ENCODE measurements at regions not wholly inside any gene's neighbourhood (a gene's known extent, or its start where the extent isn't known, plus 50 kb on each side); places are given as distances from the start of the nearest gene placed in this dataset.

DNA sequence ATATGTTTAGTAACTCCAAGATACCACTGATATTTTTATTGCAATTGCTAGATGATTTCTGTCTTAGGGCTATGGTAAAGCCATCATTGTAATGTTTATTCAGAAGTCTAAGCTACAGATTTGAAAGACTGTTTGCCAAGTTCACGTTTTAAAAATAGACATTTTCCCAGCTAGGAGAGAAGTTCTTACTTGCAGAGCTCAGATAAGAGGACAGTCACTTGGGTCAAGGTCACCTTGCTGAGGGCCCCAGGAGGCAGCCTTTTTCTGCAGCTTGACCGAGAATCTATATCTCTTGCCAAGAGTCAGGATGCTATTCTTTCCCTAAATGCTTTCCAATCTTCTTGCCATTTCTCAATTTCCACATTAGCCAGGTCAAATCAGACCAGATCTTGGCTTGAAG is 1011.2 kb downstream of the KCNMA1 start:
- TF ChIP-seq POLR2AphosphoS5 (IDR thresholded peaks at IDR 0.05; ENCODE audit: low read depth, low read length) (no peak), POLR2A (IDR thresholded peaks at IDR 0.05; ENCODE audit: low read depth, low read length) (no peak)
